IMR-90 (cell line): ENCODE measurements at regions not wholly inside any gene's neighbourhood (a gene's known extent, or its start where the extent isn't known, plus 50 kb on each side); places are given as distances from the start of the nearest gene placed in this dataset.

Experiments used
- ATAC-seq: fragments of 200-7000 bp; cut with Tn5 transposase; 2 replicates; pipeline ENCODE4 v1.9.1; 2020; ENCODE audit warnings: low read depth, mild to moderate bottlenecking, moderate library complexity
- BruUV-seq: library from RNA; stranded (reverse); fragments of 400-500 nt; replicated peaks from 2 replicates; lab custom pipeline; 2021; lab: Mats Ljungman, UMichigan
- CTCF ChIA-PET: fragments of 300-600 bp; formaldehyde crosslinking; extraction: SDS; loops from one replicate; lab custom pipeline; 2021; ENCODE audit warnings: antibody characterized with exemption; lab: Yijun Ruan, JAX
- POLR2A ChIA-PET: fragments of 300-600 bp; sonication (Branson Sonifier 250); formaldehyde crosslinking; loops from one replicate; lab custom pipeline; 2022; ENCODE audit warnings: antibody characterized with exemption; ENCODE audit not compliant: unreplicated experiment; lab: Charles Lee
- DNase-seq: peaks from one replicate; pipeline ENCODE4 v3.0.0; 2013
- H2AFZ ChIP-seq: replicated peaks from 2 replicates; pipeline ENCODE3; 2013; ENCODE audit warnings: low read length, mild to moderate bottlenecking; ENCODE audit not compliant: poor library complexity
- H2AK5ac ChIP-seq: 2 replicates; pipeline ENCODE4 v1.6.1; 2013; ENCODE audit warnings: low read depth, low read length, inconsistent platforms
- H2AK9ac ChIP-seq: replicated peaks from 2 replicates; pipeline ENCODE3; 2013; ENCODE audit warnings: mild to moderate bottlenecking, low read depth, low read length, moderate library complexity; ENCODE audit not compliant: poor library complexity
- H2BK120ac ChIP-seq: 2 replicates; pipeline ENCODE4 v1.6.1; 2013; ENCODE audit warnings: low read depth, low read length, inconsistent platforms
- H2BK15ac ChIP-seq: 3 replicates; pipeline ENCODE4 v1.6.1; 2013; ENCODE audit warnings: low read depth, low read length, inconsistent platforms
- H2BK20ac ChIP-seq: 2 replicates; pipeline ENCODE4 v1.6.1; 2013; ENCODE audit warnings: low read depth, mild to moderate bottlenecking, inconsistent platforms, low read length, moderate library complexity
- H2BK5ac ChIP-seq: 2 replicates; pipeline ENCODE4 v1.6.1; 2013; ENCODE audit warnings: mild to moderate bottlenecking, low read depth, low read length, inconsistent platforms; ENCODE audit not compliant: poor library complexity, severe bottlenecking
- H3K14ac ChIP-seq: replicated peaks from 2 replicates; pipeline ENCODE4 v1.6.1; 2013; ENCODE audit warnings: low read depth, low read length, inconsistent platforms
- H3K18ac ChIP-seq: 2 replicates; pipeline ENCODE4 v1.6.1; 2013; ENCODE audit warnings: low read depth, low read length, control low read depth
- H3K23ac ChIP-seq: 2 replicates; pipeline ENCODE4 v1.6.1; 2013; ENCODE audit warnings: low read depth, low read length, inconsistent platforms
- H3K27ac ChIP-seq: 2 replicates; pipeline ENCODE4 v1.5.1; 2013; ENCODE audit warnings: mild to moderate bottlenecking, control low read depth, low read length; ENCODE audit not compliant: insufficient read depth
- H3K27me3 ChIP-seq: 2 replicates; pipeline ENCODE4 v1.6.1; 2013; ENCODE audit warnings: low read length; ENCODE audit not compliant: control insufficient read depth, insufficient read depth
- H3K36me3 ChIP-seq: 2 replicates; pipeline ENCODE4 v1.6.1; 2013; ENCODE audit warnings: low read length, mixed read lengths; ENCODE audit not compliant: control insufficient read depth, insufficient read depth
- H3K4ac ChIP-seq: 2 replicates; pipeline ENCODE4 v1.6.1; 2013; ENCODE audit warnings: low read depth, low read length, inconsistent platforms
- H3K4me1 ChIP-seq: 2 replicates; pipeline ENCODE4 v1.6.1; 2013; ENCODE audit warnings: low read length, mixed read lengths; ENCODE audit not compliant: control insufficient read depth, insufficient read depth
- H3K4me2 ChIP-seq: 2 replicates; pipeline ENCODE4 v1.6.1; 2013; ENCODE audit warnings: low read depth, mild to moderate bottlenecking, control low read depth, low read length, moderate library complexity
- H3K4me3 ChIP-seq: 2 replicates; pipeline ENCODE4 v1.5.1; 2013; ENCODE audit warnings: low read depth, mild to moderate bottlenecking, control low read depth, low read length, moderate library complexity; ENCODE audit not compliant: insufficient read depth
- H3K56ac ChIP-seq: 2 replicates; pipeline ENCODE4 v1.6.1; 2013; ENCODE audit warnings: low read length, inconsistent platforms; ENCODE audit not compliant: insufficient read depth; ENCODE audit errors: extremely low read depth
- H3K79me1 ChIP-seq, 2 experiments: 2 replicates each; pipeline ENCODE4 v1.6.1; 2013; ENCODE audit warnings: low read length in 2 of 2, inconsistent platforms in 1 of 2, low read depth in 1 of 2
- H3K9ac ChIP-seq: 2 replicates; pipeline ENCODE4 v1.6.1; 2013; ENCODE audit warnings: low read depth, low read length, control low read depth
- H3K9me1 ChIP-seq: 2 replicates; pipeline ENCODE4 v1.6.1; 2013; ENCODE audit warnings: low read length, inconsistent platforms; ENCODE audit not compliant: insufficient read depth
- H3K9me3 ChIP-seq: 2 replicates; pipeline ENCODE4 v1.6.1; 2013; ENCODE audit warnings: low read length; ENCODE audit not compliant: control insufficient read depth, insufficient read depth
- H4K20me1 ChIP-seq: 2 replicates; pipeline ENCODE4 v1.6.1; 2013; ENCODE audit warnings: low read length, inconsistent platforms; ENCODE audit not compliant: insufficient read depth
- H4K5ac ChIP-seq: 2 replicates; pipeline ENCODE4 v1.6.1; 2013; ENCODE audit warnings: mild to moderate bottlenecking, low read depth, low read length, control low read depth
- H4K8ac ChIP-seq, 2 experiments: 2 replicates each; pipeline ENCODE4 v1.6.1; 2013; ENCODE audit warnings: low read depth in 2 of 2, low read length in 2 of 2, control low read depth in 1 of 2, inconsistent platforms in 1 of 2
- H4K91ac ChIP-seq: 2 replicates; pipeline ENCODE4 v1.6.1; 2013; ENCODE audit warnings: low read depth, low read length, inconsistent platforms; ENCODE audit not compliant: insufficient read depth
- FOS ChIP-seq: fragments of 150-350 bp; IDR thresholded peaks from 2 replicates; pipeline ENCODE4 v1.6.1; 2016; ENCODE audit warnings: low read depth, low read length
- RCOR1 ChIP-seq: IDR thresholded peaks from 2 replicates; pipeline ENCODE4 v1.6.1; 2012; ENCODE audit warnings: mild to moderate bottlenecking, low read length, improper control_type of control experiment; ENCODE audit not compliant: insufficient replicate concordance
- RFX5 ChIP-seq: IDR thresholded peaks from 2 replicates; pipeline ENCODE4 v1.8.0; 2012; ENCODE audit warnings: low read depth, mild to moderate bottlenecking, low read length, moderate library complexity
- WGBS, 2 experiments: methylation state at CpG; one replicate each; pipeline versions ENCODE4 v1.1.5 to v1.1.7; 2013; ENCODE audit warnings: missing lambda C conversion rate in 2 of 2; ENCODE audit not compliant: insufficient read length in 1 of 2; ENCODE audit errors: extremely low coverage in 2 of 2; 5-methylcytosine and 5-hydroxymethylcytosine counted together
- dilution Hi-C: fragments of 300-500 bp; cut with HindIII; formaldehyde crosslinking; loops from one replicate; pipeline ENCODE4 v1.14.3; 2018; ENCODE audit warnings: low sequenced_read_pairs; ENCODE audit not compliant: unreplicated experiment
- in situ Hi-C: fragments of 300-500 bp; cut with MboI; formaldehyde crosslinking; loops from 3 replicates; pipeline ENCODE4 v1.14.3; 2019; ENCODE audit warnings: low sequenced_read_pairs, inconsistent platforms, mixed read lengths
- intact Hi-C: fragments of 100-400 bp; cut with micrococcal nuclease; formaldehyde crosslinking; loops from 2 replicates; pipeline ENCODE4 v1.10.0; 2022
- TF ChIP-seq, protein P1 (sequence below): conservative IDR thresholded peaks from 2 replicates; pipeline ENCODE4 v1.5.1; 2012; ENCODE audit warnings: mild to moderate bottlenecking, low read depth, low read length, improper control_type of control experiment

DNA sequence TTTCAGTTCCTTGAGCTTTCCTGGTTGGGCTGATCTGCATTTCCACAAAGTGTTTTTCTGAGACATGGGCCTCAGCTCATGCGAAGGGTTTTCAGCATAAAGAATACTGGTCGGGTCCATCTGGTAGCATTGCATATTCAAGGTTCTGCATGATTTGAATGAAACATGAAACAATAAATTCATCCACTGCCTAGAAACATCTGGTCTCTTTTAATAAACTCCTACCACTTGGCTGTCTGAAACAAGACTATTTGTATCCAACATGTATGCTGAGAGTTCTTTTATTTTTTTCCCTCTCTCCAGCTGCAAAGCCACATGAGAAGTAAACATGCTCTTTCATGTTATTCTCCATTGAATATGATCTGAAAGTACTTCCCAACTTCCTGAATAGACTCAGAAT lies 314.9 kb upstream of the SOX11 start:
- H4K91ac ChIP-seq, result no peak overlapping the region
- H3K27me3 ChIP-seq, result no peaks in the 10 kb centered on the region
- no TSS peak for BruUV-seq
- WGBS, 2 experiments, result no CpG with 5 or more reads among the region's 2 CpGs
- ATAC-seq, result no peak
- H4K5ac ChIP-seq, result no peak overlapping the region
- no peaks in the 10 kb centered on the region for H3K9me1 ChIP-seq
- H3K9me3 ChIP-seq, result peaks cover 18% of the 10 kb centered on the region
- no peak overlapping the region for H3K18ac ChIP-seq
- H2BK5ac ChIP-seq, result no peak overlapping the region
- TF ChIP-seq FOS (no peak), RFX5 (no peak), RCOR1 (no peak)
- TF ChIP-seq, protein P1, sequence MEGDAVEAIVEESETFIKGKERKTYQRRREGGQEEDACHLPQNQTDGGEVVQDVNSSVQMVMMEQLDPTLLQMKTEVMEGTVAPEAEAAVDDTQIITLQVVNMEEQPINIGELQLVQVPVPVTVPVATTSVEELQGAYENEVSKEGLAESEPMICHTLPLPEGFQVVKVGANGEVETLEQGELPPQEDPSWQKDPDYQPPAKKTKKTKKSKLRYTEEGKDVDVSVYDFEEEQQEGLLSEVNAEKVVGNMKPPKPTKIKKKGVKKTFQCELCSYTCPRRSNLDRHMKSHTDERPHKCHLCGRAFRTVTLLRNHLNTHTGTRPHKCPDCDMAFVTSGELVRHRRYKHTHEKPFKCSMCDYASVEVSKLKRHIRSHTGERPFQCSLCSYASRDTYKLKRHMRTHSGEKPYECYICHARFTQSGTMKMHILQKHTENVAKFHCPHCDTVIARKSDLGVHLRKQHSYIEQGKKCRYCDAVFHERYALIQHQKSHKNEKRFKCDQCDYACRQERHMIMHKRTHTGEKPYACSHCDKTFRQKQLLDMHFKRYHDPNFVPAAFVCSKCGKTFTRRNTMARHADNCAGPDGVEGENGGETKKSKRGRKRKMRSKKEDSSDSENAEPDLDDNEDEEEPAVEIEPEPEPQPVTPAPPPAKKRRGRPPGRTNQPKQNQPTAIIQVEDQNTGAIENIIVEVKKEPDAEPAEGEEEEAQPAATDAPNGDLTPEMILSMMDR, result no peak
- H4K8ac ChIP-seq, result no peak overlapping the region
- H3K4me2 ChIP-seq, result no peak overlapping the region
- CTCF ChIA-PET, result no interaction called here
- H3K36me3 ChIP-seq, result no peaks in the 10 kb centered on the region
- H2BK20ac ChIP-seq, result no peak overlapping the region
- DNase-seq, result no peak
- POLR2A ChIA-PET, result no interaction called here
- no peaks in the 10 kb centered on the region for H3K79me1 ChIP-seq
- no peak overlapping the region for H3K14ac ChIP-seq
- no peak overlapping the region for H2BK120ac ChIP-seq
- no peak overlapping the region for H3K23ac ChIP-seq
- H3K4ac ChIP-seq, result no peak overlapping the region
- H3K4me3 ChIP-seq, result no peak overlapping the region
- no peaks in the 10 kb centered on the region for H4K20me1 ChIP-seq
- no peak overlapping the region for H3K27ac ChIP-seq
- no peak overlapping the region for H2AK9ac ChIP-seq
- no peaks in the 10 kb centered on the region for H3K4me1 ChIP-seq
- no peak overlapping the region for H2AK5ac ChIP-seq
- dilution Hi-C loops (no loop called here), in situ Hi-C loops (no loop called here), intact Hi-C loops (no loop called here)
- no peak overlapping the region for H3K9ac ChIP-seq
- no peak overlapping the region for H3K56ac ChIP-seq
- no peak overlapping the region for H2BK15ac ChIP-seq
- no peak overlapping the region for H2AFZ ChIP-seq
